ENCODE measurements at regions not wholly inside any gene's neighbourhood (a gene's known extent, or its start where the extent isn't known, plus 50 kb on each side); places are given as distances from the start of the nearest gene placed in this dataset.

GRCh38 chr21:35170244-35170643, 121.1 kb upstream of the RUNX1 start:
- no peak overlapping the region for H3K4me3 ChIP-seq (ENCODE audit: low read length, poor library complexity, severe bottlenecking)
- H3K4me1 ChIP-seq (ENCODE audit: insufficient read depth, low read length, poor library complexity, severe bottlenecking) = peaks cover 30% of the 10 kb centered on the region
- no peaks in the 10 kb centered on the region for H3K79me2 ChIP-seq (ENCODE audit: insufficient read depth, low read length)
- H3K9me2 ChIP-seq (replicated peaks; ENCODE audit: low read depth, low read length) = no peaks in the 10 kb centered on the region
- no peak overlapping the region for H2AFZ ChIP-seq (ENCODE audit: low read length)
- no peaks in the 10 kb centered on the region for H3F3A ChIP-seq (ENCODE audit: low read depth)
- no peaks in the 10 kb centered on the region for H3K36me3 ChIP-seq (ENCODE audit: insufficient read depth, low read length)
- TF ChIP-seq CTCF (conservative IDR thresholded peaks at IDR 0.05; ENCODE audit: low read length) = no peak
- no peak for TF ChIP-seq EZH2phosphoT487 (IDR thresholded peaks at IDR 0.05; ENCODE audit: borderline replicate concordance)
- no peaks in the 10 kb centered on the region for H3K27me3 ChIP-seq (ENCODE audit: insufficient read depth, low read length, poor library complexity, severe bottlenecking)
- peaks cover 3% of the 10 kb centered on the region; the same call in 1 of the 2 replicates for H3K9me3 ChIP-seq (ENCODE audit: insufficient read depth, low read depth, low read length)
- H4K20me1 ChIP-seq (ENCODE audit: insufficient read depth, low read length, poor library complexity, severe bottlenecking) = no peaks in the 10 kb centered on the region
- H3K4me2 ChIP-seq (ENCODE audit: low read depth, low read length, poor library complexity, severe bottlenecking) = no peak overlapping the region
- H3K9ac ChIP-seq (ENCODE audit: low read depth, low read length, poor library complexity, severe bottlenecking) = no peak overlapping the region

GRCh38 chr21:35169574-35169973, 120.5 kb upstream of the RUNX1 start:
- no peaks in the 10 kb centered on the region for H3K79me2 ChIP-seq (ENCODE audit: insufficient read depth, low read length)
- no peaks in the 10 kb centered on the region for H3K36me3 ChIP-seq (ENCODE audit: insufficient read depth, low read length)
- no peak overlapping the region for H3K4me2 ChIP-seq (ENCODE audit: low read depth, low read length, poor library complexity, severe bottlenecking)
- no peak overlapping the region for H3K9ac ChIP-seq (ENCODE audit: low read depth, low read length, poor library complexity, severe bottlenecking)
- TF ChIP-seq CTCF (conservative IDR thresholded peaks at IDR 0.05; ENCODE audit: low read length) (no peak), EZH2phosphoT487 (IDR thresholded peaks at IDR 0.05; ENCODE audit: borderline replicate concordance) (no peak)
- no peak overlapping the region for H3K4me3 ChIP-seq (ENCODE audit: low read length, poor library complexity, severe bottlenecking)
- peaks cover 30% of the 10 kb centered on the region for H3K4me1 ChIP-seq (ENCODE audit: insufficient read depth, low read length, poor library complexity, severe bottlenecking)
- no peaks in the 10 kb centered on the region for H3K9me3 ChIP-seq (ENCODE audit: insufficient read depth, low read depth, low read length)
- no peaks in the 10 kb centered on the region for H3F3A ChIP-seq (ENCODE audit: low read depth)
- no peaks in the 10 kb centered on the region for H3K27me3 ChIP-seq (ENCODE audit: insufficient read depth, low read length, poor library complexity, severe bottlenecking)
- no peak overlapping the region for H2AFZ ChIP-seq (ENCODE audit: low read length)
- no peaks in the 10 kb centered on the region for H3K9me2 ChIP-seq (replicated peaks; ENCODE audit: low read depth, low read length)
- no peaks in the 10 kb centered on the region for H4K20me1 ChIP-seq (ENCODE audit: insufficient read depth, low read length, poor library complexity, severe bottlenecking)

- H2AFZ ChIP-seq (ENCODE audit: low read length) = no peak overlapping the region
- H4K20me1 ChIP-seq (ENCODE audit: insufficient read depth, low read length, poor library complexity, severe bottlenecking) = no peaks in the 10 kb centered on the region
- H3K27me3 ChIP-seq (ENCODE audit: insufficient read depth, low read length, poor library complexity, severe bottlenecking) = no peaks in the 10 kb centered on the region
- no peak overlapping the region for H3K4me2 ChIP-seq (ENCODE audit: low read depth, low read length, poor library complexity, severe bottlenecking)
- H3K9ac ChIP-seq (ENCODE audit: low read depth, low read length, poor library complexity, severe bottlenecking) = no peak overlapping the region
- no peaks in the 10 kb centered on the region for H3K9me3 ChIP-seq (ENCODE audit: insufficient read depth, low read depth, low read length)
- H3K4me1 ChIP-seq (ENCODE audit: insufficient read depth, low read length, poor library complexity, severe bottlenecking) = peaks cover 30% of the 10 kb centered on the region
- H3K36me3 ChIP-seq (ENCODE audit: insufficient read depth, low read length) = no peaks in the 10 kb centered on the region
- H3F3A ChIP-seq (ENCODE audit: low read depth) = no peaks in the 10 kb centered on the region
- no peaks in the 10 kb centered on the region for H3K9me2 ChIP-seq (replicated peaks; ENCODE audit: low read depth, low read length)
- no peak overlapping the region for H3K4me3 ChIP-seq (ENCODE audit: low read length, poor library complexity, severe bottlenecking)
- H3K79me2 ChIP-seq (ENCODE audit: insufficient read depth, low read length) = no peaks in the 10 kb centered on the region
- no peak for TF ChIP-seq CTCF (conservative IDR thresholded peaks at IDR 0.05; ENCODE audit: low read length)
- TF ChIP-seq EZH2phosphoT487 (IDR thresholded peaks at IDR 0.05; ENCODE audit: borderline replicate concordance) = no peak
Measured at GRCh38 chr21:35168735-35169134, 119.6 kb upstream of the RUNX1 start.
